Activated T-cell treated with anti-CD3 and anti-CD28 coated beads, Interleukin-2, amount 50 U/mL, for 72 hours (primary cell): ENCODE measurements at regions not wholly inside any gene's neighbourhood (a gene's known extent, or its start where the extent isn't known, plus 50 kb on each side); places are given as distances from the start of the nearest gene placed in this dataset.

ENCODE experiments used
- ATAC-seq, 2 donors: fragments of 150-1000 bp; cut with Tn5 transposase; replicated peaks in 1 of 2; 2 replicates each; pipeline ENCODE4 v1.10.0; 2021; ENCODE audit warnings: moderate library complexity in 2 of 2, mild to moderate bottlenecking in 1 of 2
- DNase-seq, 2 donors: peaks; one replicate each; pipeline ENCODE4 v3.0.0; 2021 to 2022; ENCODE audit warnings: mixed read lengths in 1 of 2
- H3K27ac Mint-ChIP-seq: one replicate; pipeline ENCODE4 v1.8.0; 2022; ENCODE audit warnings: mild to moderate bottlenecking, moderate library complexity, mixed read lengths
- H3K27me3 Mint-ChIP-seq: one replicate; pipeline ENCODE4 v1.8.0; 2022; ENCODE audit warnings: low read depth, mixed read lengths
- H3K36me3 Mint-ChIP-seq, 2 donors: one replicate each; pipeline ENCODE4 v1.8.0; 2022; ENCODE audit warnings: mixed read lengths in 2 of 2, mild to moderate bottlenecking in 1 of 2; ENCODE audit not compliant: insufficient read depth in 2 of 2
- H3K4me1 Mint-ChIP-seq: one replicate; pipeline ENCODE4 v1.8.0; 2022; ENCODE audit warnings: low read depth, mixed read lengths
- H3K4me3 Mint-ChIP-seq, 2 donors: one replicate each; pipeline ENCODE4 v1.8.0; 2022; ENCODE audit warnings: mild to moderate bottlenecking in 2 of 2, mixed read lengths in 2 of 2, moderate library complexity in 2 of 2
- H3K9me3 Mint-ChIP-seq, 2 donors: one replicate each; pipeline ENCODE4 v1.8.0; 2022; ENCODE audit warnings: mixed read lengths in 2 of 2

GRCh38 chr9:81132318-81132717 lies 557.0 kb downstream of the TLE1 start:
- Mint-ChIP-seq H3K4me1 (no peaks in the 10 kb centered on the region), H3K9me3 (peaks cover 0 to 1% of the 10 kb centered on the region in 2 donors), H3K27me3 (no peaks in the 10 kb centered on the region), H3K27ac (no peak overlapping the region), H3K36me3 (no peaks in the 10 kb centered on the region), H3K4me3 (no peak overlapping the region)
- DNase-seq (no peak), ATAC-seq (no peak)

- no peak for ATAC-seq
- no peaks in the 10 kb centered on the region for H3K36me3 Mint-ChIP-seq
- no peak for DNase-seq
- peaks cover 1 to 3% of the 10 kb centered on the region in 2 donors for H3K9me3 Mint-ChIP-seq
- no peak overlapping the region for H3K27ac Mint-ChIP-seq
- H3K4me1 Mint-ChIP-seq, result no peaks in the 10 kb centered on the region
- H3K4me3 Mint-ChIP-seq, result no peak overlapping the region
- no peaks in the 10 kb centered on the region for H3K27me3 Mint-ChIP-seq
Observed at GRCh38 chr9:81128701-81129100, 560.6 kb downstream of the TLE1 start.

- ATAC-seq, result no peak
- Mint-ChIP-seq H3K4me3 (no peak overlapping the region), H3K27me3 (no peaks in the 10 kb centered on the region), H3K9me3 (peaks cover 1 to 3% of the 10 kb centered on the region in 2 donors), H3K27ac (no peak overlapping the region), H3K36me3 (no peaks in the 10 kb centered on the region), H3K4me1 (no peaks in the 10 kb centered on the region)
- DNase-seq, result no peak
Observed at GRCh38 chr9:81125446-81126092, 563.8 kb downstream of the TLE1 start.

GRCh38 chr9:81123526-81123925 lies 565.8 kb downstream of the TLE1 start:
- Mint-ChIP-seq H3K36me3 (no peaks in the 10 kb centered on the region), H3K9me3 (peaks cover 0 to 3% of the 10 kb centered on the region in 2 donors), H3K4me3 (no peak overlapping the region), H3K27ac (no peak overlapping the region), H3K4me1 (no peaks in the 10 kb centered on the region), H3K27me3 (no peaks in the 10 kb centered on the region)
- DNase-seq (no peak), ATAC-seq (no peak)

GRCh38 chr9:81122749-81123148 lies 566.6 kb downstream of the TLE1 start:
- Mint-ChIP-seq H3K27me3 (no peaks in the 10 kb centered on the region), H3K9me3 (peaks cover 2 to 5% of the 10 kb centered on the region in 2 donors), H3K4me1 (no peaks in the 10 kb centered on the region), H3K27ac (no peak overlapping the region), H3K4me3 (no peak overlapping the region), H3K36me3 (no peaks in the 10 kb centered on the region)
- DNase-seq (no peak), ATAC-seq (no peak)

GRCh38 chr9:81119591-81119990 lies 569.8 kb downstream of the TLE1 start:
- no peaks in the 10 kb centered on the region for H3K4me1 Mint-ChIP-seq
- no peak for DNase-seq
- ATAC-seq, result no peak
- H3K9me3 Mint-ChIP-seq, result peaks cover 4 to 6% of the 10 kb centered on the region in 2 donors
- no peaks in the 10 kb centered on the region for H3K27me3 Mint-ChIP-seq
- H3K36me3 Mint-ChIP-seq, result no peaks in the 10 kb centered on the region
- H3K4me3 Mint-ChIP-seq, result no peak overlapping the region
- H3K27ac Mint-ChIP-seq, result no peak overlapping the region

- ATAC-seq, result no peak
- H3K27me3 Mint-ChIP-seq, result no peaks in the 10 kb centered on the region
Observed at GRCh38 chr9:81118416-81118815, 570.9 kb downstream of the TLE1 start.

GRCh38 chr9:81116340-81117137 lies 572.8 kb downstream of the TLE1 start:
- no peaks in the 10 kb centered on the region for H3K27me3 Mint-ChIP-seq
- no peaks in the 10 kb centered on the region for H3K4me1 Mint-ChIP-seq
- no peak overlapping the region for H3K4me3 Mint-ChIP-seq
- H3K9me3 Mint-ChIP-seq, result peaks cover 4 to 6% of the 10 kb centered on the region in 2 donors
- ATAC-seq (no peak), DNase-seq (no peak)
- H3K36me3 Mint-ChIP-seq, result no peaks in the 10 kb centered on the region
- H3K27ac Mint-ChIP-seq, result no peak overlapping the region

More at GRCh38 chr9:81118416-81118815, 570.9 kb downstream of the TLE1 start:
- Mint-ChIP-seq H3K4me3 (no peak overlapping the region), H3K36me3 (no peaks in the 10 kb centered on the region), H3K27ac (no peak overlapping the region), H3K9me3 (peaks cover 4 to 6% of the 10 kb centered on the region in 2 donors), H3K4me1 (no peaks in the 10 kb centered on the region)
- no peak for DNase-seq

GRCh38 chr9:81113453-81114124 lies 575.8 kb downstream of the TLE1 start:
- Mint-ChIP-seq H3K27ac (no peak overlapping the region), H3K4me3 (peak overlapping the region in 1 of 2 donors; percentile 11), H3K9me3 (peaks cover 6% of the 10 kb centered on the region in 2 donors), H3K36me3 (no peaks in the 10 kb centered on the region), H3K4me1 (no peaks in the 10 kb centered on the region), H3K27me3 (no peaks in the 10 kb centered on the region)
- no peak for ATAC-seq
- DNase-seq, result no peak

GRCh38 chr9:81112627-81113452 lies 576.5 kb downstream of the TLE1 start:
- H3K4me3 Mint-ChIP-seq, result no peak overlapping the region
- H3K9me3 Mint-ChIP-seq, result peaks cover 5 to 6% of the 10 kb centered on the region in 2 donors
- H3K27ac Mint-ChIP-seq, result no peak overlapping the region
- ATAC-seq (no peak), DNase-seq (no peak)
- no peaks in the 10 kb centered on the region for H3K4me1 Mint-ChIP-seq
- no peaks in the 10 kb centered on the region for H3K36me3 Mint-ChIP-seq
- no peaks in the 10 kb centered on the region for H3K27me3 Mint-ChIP-seq

- Mint-ChIP-seq H3K4me1 (no peaks in the 10 kb centered on the region), H3K36me3 (no peaks in the 10 kb centered on the region), H3K27ac (no peak overlapping the region), H3K27me3 (peaks cover 9% of the 10 kb centered on the region), H3K9me3 (peaks cover 1 to 2% of the 10 kb centered on the region in 2 donors), H3K4me3 (no peak overlapping the region)
- ATAC-seq, result no peak
- no peak for DNase-seq
Observed at GRCh38 chr9:81108821-81109220, 580.5 kb downstream of the TLE1 start.

- DNase-seq, result no peak
- H3K9me3 Mint-ChIP-seq, result peaks cover 1 to 2% of the 10 kb centered on the region in 2 donors
- no peak for ATAC-seq
- H3K4me1 Mint-ChIP-seq, result no peaks in the 10 kb centered on the region
- H3K4me3 Mint-ChIP-seq, result no peak overlapping the region
- no peak overlapping the region for H3K27ac Mint-ChIP-seq
- H3K27me3 Mint-ChIP-seq, result peaks cover 9% of the 10 kb centered on the region
- no peaks in the 10 kb centered on the region for H3K36me3 Mint-ChIP-seq
Observed at GRCh38 chr9:81108391-81108790, 581.0 kb downstream of the TLE1 start.
